MG63 (cell line): ENCODE measurements at regions not wholly inside any gene's neighbourhood (a gene's known extent, or its start where the extent isn't known, plus 50 kb on each side); places are given as distances from the start of the nearest gene placed in this dataset.
"Not testable (repeated sequence)": the region's sequence is repeated elsewhere in the genome, so short reads cannot be mapped to it uniquely, and the experiment has no call there.

Source experiments
- DNase-seq: peaks from one replicate; pipeline ENCODE4 v3.0.0-alpha.2; 2020
- H3K27me3 ChIP-seq: fragments of 250-450 bp; sonication (Bioruptor Pico); 2 replicates; pipeline ENCODE4 v1.5.1; 2020; ENCODE audit warnings: mild to moderate bottlenecking, moderate library complexity
- H3K36me3 ChIP-seq: fragments of 250-450 bp; sonication (Bioruptor Pico); 2 replicates; pipeline ENCODE4 v1.5.1; 2020; ENCODE audit warnings: mild to moderate bottlenecking, moderate library complexity
- H3K4me3 ChIP-seq: fragments of 250-450 bp; sonication (Bioruptor Pico); 2 replicates; pipeline ENCODE4 v1.5.1; 2020; ENCODE audit warnings: mild to moderate bottlenecking, moderate library complexity
- H3K9me3 ChIP-seq: fragments of 250-450 bp; sonication (Bioruptor Pico); 2 replicates; pipeline ENCODE4 v1.5.1; 2020; ENCODE audit warnings: mild to moderate bottlenecking, moderate library complexity

DNA sequence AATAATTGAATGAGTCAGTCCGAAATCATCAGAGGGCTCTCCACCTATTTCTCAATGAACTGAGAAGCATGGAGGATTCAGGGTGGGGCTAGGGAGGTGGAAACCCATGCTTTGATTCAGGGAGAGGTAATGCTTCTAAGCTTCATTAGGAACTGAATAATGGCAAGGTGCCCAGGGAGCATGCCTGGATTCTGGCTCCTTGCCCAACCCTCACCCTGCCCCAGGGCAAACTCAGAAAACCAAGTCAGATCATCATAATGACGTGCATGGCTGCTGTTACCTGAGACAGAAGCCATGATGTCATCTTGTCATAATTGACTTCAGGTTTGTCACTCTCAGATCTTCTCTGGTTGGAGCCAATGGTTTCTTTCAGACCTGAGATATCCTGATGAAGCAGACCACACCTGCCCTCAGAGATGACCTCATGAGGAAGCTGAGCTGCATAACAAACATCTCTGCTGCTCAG lies 199.6 kb downstream of the SYK start:
- DNase-seq: peak; percentile 65

DNA sequence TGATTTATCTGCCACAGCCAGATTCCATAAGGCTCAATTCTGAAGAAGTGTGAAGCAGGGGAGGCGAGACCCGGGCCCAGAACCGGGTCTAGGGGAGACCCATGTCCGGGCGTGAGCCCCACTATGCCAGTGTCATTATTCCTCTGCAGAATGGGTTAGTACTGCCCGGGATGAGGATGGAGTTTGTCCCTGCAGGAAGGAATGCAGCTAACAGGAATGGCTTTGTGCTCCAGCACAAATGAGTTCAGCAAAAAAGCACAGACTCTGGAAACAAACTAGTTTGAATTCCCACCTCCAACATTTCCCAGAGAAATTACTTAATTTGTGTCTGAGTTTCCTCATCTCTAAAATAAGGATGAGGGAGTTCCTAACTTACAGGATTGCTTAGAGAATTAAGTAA lies 202.9 kb downstream of the SYK start:
- no peaks in the 10 kb centered on the region; the same call in 1 of the 2 replicates for H3K9me3 ChIP-seq
- H3K27me3 ChIP-seq: no peaks in the 10 kb centered on the region
- DNase-seq: no peak
- no peaks in the 10 kb centered on the region for H3K36me3 ChIP-seq
- H3K4me3 ChIP-seq: no peak overlapping the region

More for the DNA sequence above, 199.6 kb downstream of the SYK start:
- Histone ChIP-seq H3K36me3 (no peaks in the 10 kb centered on the region), H3K9me3 (no peaks in the 10 kb centered on the region; the same call in 1 of the 2 replicates), H3K27me3 (no peaks in the 10 kb centered on the region), H3K4me3 (no peak overlapping the region)

DNA sequence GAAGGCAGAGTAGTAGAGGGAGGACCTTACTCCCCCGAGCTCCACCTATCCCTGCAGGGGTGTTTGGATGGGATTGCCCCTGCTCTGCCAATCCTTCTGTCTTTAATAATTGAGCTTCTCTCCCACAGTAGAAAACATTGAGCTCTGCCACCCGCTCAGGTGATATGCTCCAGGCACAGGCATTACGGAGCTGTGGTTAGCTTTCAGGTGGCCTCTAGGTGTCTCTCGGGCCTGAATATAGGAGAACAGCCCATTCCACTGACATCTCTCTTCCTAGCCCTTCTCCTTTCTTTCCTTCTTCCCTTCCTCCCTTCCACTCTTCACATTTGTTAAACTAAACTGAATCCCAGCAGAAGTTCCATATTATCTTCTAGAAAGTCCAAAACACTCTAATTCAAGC lies 203.4 kb downstream of the SYK start:
- no peak overlapping the region for H3K4me3 ChIP-seq
- DNase-seq: no peak
- no peaks in the 10 kb centered on the region for H3K36me3 ChIP-seq
- H3K27me3 ChIP-seq: no peaks in the 10 kb centered on the region
- H3K9me3 ChIP-seq: no peaks in the 10 kb centered on the region; the same call in 1 of the 2 replicates

DNA sequence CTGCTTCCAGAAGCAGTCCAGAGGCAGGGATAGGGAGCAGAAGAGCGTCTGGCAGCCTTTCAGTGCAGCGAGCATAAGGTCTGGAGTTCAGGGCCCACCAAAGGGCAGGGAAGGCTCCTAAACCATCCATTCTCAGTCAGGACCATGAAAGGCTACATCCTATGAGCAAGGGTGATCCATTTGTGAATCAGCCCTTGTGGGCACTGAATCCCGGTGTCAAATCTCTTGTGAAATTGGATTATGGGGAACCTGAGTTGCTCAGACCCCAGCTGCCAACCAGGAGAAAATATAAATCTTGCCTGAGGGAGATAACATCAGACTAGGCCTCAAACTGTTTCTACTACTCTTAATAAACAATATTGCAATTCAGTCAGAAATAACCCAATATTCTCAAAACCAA lies 204.4 kb downstream of the SYK start:
- H3K4me3 ChIP-seq: no peak overlapping the region
- H3K27me3 ChIP-seq: no peaks in the 10 kb centered on the region
- no peak for DNase-seq
- H3K9me3 ChIP-seq: no peaks in the 10 kb centered on the region; the same call in 1 of the 2 replicates
- no peaks in the 10 kb centered on the region for H3K36me3 ChIP-seq

DNA sequence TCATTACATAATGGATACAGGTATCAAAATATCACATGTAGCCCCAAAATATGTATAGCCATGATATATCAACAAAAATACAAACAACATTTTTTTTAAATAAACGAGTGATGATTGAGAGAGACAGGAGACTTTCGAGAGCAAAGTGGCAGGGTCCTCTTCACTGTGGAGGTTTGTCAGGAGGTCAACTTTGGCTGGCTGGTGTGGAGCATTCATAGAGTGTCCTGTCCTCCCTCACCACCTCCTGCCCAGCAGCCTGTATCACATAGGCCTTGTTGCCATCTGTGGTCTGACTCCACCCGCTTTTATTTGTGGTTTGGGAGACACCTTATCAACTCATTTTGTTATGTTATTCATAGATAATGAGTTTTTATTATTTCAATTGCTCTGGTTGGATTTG lies 206.9 kb downstream of the SYK start:
- H3K27me3 ChIP-seq: no peaks in the 10 kb centered on the region
- no peak overlapping the region for H3K4me3 ChIP-seq
- no peak for DNase-seq
- no peaks in the 10 kb centered on the region for H3K36me3 ChIP-seq
- H3K9me3 ChIP-seq: no peaks in the 10 kb centered on the region

DNA sequence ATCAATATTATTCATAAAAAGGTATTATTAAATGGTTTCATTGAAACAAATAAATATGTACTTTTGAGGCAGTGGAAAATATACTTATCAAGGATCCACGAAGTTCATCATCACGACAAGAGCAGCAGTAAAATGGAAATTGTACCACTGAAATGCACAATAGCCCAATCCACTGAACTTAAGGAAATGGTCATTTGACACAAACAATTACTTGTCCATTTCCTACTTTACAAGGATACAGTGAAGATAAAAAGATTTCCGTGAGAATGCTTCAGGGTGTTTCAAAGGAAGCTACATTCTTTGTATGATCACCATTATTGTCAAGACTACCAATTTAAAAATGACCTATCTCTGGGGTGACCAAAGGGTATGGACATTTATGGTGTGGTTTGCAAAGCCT lies 210.3 kb downstream of the SYK start:
- Histone ChIP-seq H3K27me3 (no peaks in the 10 kb centered on the region), H3K36me3 (no peaks in the 10 kb centered on the region), H3K4me3 (no peak overlapping the region), H3K9me3 (no peaks in the 10 kb centered on the region)
- no peak for DNase-seq

DNA sequence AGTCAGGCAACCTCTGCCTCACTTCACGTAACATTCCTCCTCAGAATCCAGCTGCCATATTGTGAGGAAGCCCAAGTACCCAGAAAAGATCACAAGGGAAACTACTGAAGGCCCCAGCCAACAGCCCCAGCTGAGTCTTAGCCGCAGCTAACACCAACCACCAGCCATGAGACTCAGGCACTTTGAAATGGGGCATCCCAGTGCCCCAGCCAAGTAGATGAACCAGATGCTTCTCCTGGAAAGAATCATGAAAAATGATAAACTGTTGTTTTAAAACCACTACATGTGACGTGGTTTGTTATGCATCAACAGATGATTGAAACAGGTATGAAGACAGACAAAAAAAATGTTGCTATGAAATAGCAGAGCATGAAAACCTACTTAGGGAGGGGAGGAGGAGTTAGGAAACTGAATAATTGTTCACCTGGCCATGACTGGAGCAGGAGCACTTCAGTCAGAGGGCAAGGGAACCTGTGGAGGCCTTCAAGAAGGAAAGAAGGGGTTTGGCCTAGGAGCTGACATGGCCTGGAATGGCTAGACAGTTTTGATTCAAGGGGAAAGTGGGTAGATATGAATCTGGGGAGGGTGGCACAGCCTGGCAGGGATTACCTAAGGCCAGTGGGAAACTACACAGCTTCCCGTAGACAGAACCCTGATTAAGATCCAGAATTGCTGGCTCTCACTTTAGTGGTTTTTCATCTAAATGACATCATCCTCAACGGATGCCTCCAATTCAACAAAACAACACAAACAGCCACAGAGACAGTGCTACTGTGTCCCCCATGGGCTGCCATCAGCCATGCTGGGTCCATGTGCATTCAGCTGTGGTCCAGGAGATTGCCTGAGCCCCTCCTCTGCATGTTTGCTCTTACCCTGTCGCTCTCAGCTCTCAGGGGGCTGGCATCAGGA lies 211.6 kb downstream of the SYK start:
- Histone ChIP-seq H3K36me3 (no peaks in the 10 kb centered on the region), H3K27me3 (no peaks in the 10 kb centered on the region), H3K4me3 (no peak overlapping the region), H3K9me3 (peaks cover under 1% of the 10 kb centered on the region; the same call in 1 of the 2 replicates)
- DNase-seq: no peak

DNA sequence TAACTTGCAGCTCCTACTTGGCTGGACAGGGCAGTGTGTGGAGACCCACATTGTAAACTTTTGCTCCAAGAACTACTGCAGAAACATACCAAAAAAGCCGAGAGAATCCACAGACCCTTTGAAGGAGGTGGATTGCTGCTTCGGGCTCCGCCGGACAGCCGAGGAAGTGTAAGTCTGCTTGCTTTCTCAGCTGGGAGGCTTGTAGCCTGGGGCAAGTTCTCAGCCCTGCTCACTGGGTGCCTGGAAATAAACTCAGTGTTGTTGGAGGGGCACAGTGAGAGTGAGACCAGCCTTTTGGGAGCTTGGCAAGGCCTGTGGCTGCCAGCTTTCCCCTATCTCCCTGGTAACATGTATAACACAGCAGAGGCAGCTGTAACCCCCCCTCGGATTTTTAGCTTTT lies 215.6 kb downstream of the SYK start:
- Histone ChIP-seq H3K4me3 (no peak overlapping the region), H3K9me3 (peaks cover 4% of the 10 kb centered on the region; the same call in 1 of the 2 replicates), H3K36me3 (no peaks in the 10 kb centered on the region), H3K27me3 (no peaks in the 10 kb centered on the region)
- no peak for DNase-seq

DNA sequence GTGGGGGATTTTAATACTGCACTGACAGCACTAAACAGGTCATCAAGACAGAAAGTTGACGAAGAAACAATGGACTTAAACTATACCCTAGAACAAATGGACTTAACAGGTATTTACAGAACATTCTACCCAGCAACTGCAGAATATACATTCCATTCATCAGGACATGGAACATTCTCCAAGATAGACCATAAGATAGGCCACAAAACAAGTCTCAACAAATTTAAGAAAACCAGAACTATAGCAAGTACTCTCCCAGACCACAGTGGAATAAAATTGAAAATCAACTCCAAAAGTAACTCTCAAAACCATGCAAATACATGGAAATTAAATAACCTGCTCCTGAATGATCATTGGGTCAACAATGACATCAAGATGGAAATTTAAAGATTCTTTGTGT lies 218.3 kb downstream of the SYK start:
- not testable (repeated sequence) for H3K9me3 ChIP-seq, DNase-seq, H3K4me3 ChIP-seq, H3K36me3 ChIP-seq, H3K27me3 ChIP-seq

DNA sequence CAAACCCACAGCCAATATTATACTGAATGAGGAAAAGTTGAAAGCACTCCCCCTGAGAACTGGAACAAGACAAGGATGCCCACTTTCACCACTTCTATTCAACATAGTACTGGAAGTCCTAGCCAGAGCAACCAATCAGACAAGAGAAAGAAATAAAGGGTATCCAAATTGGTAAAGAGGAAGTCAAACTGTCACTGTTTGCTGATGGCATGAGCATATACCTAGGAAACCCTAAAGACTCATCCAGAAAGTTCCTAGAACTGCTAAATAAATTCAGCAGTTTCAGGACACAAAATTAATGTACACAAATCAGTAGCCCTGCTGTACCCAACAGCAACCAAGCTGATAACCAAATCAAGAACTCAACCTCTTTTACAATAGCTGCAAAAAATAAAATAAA lies 220.0 kb downstream of the SYK start:
- not testable (repeated sequence) for H3K4me3 ChIP-seq, H3K27me3 ChIP-seq, H3K9me3 ChIP-seq, DNase-seq, H3K36me3 ChIP-seq

DNA sequence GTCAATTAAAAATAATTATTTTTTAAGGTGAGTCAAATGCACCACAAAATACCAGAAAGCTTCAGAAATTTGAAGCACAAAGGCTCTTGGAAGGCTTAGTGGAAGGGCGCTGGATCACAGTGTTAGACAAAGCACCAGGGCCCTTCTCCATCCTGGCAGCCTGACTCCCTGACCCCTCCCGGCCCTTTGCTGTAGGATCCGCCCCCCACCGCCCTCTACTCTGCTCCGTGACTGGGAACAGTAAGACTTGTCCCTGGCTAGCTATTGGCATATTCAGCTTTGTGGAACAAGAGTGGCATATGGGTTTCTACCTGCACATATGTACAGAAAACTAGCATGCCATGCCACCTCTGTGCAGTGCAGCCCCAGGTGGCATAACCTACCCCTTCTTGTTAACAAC lies 222.1 kb downstream of the SYK start:
- no peak for DNase-seq
- Histone ChIP-seq H3K9me3 (no peaks in the 10 kb centered on the region), H3K4me3 (no peak overlapping the region), H3K27me3 (no peaks in the 10 kb centered on the region), H3K36me3 (no peaks in the 10 kb centered on the region)

DNA sequence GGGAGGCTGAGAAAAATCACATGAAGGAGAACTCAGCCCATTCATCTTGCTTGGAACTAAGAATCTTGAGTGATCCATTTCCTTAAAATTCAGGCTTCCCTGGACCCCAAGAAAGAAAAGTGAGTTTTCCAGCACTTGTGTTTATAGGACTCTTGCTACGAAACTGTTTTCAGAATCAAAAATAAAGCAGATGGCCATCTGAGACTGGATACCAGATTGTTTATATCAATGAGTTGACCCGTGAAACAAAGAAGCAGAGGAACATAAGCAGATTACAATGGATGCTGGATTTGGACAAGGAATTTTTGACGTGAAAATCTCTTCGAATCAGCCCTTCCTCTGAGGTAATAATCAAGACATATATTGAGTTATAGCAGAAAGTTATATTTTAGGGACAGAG lies 223.2 kb downstream of the SYK start:
- H3K4me3 ChIP-seq: no peak overlapping the region
- DNase-seq: no peak
- H3K27me3 ChIP-seq: no peaks in the 10 kb centered on the region
- H3K36me3 ChIP-seq: no peaks in the 10 kb centered on the region
- H3K9me3 ChIP-seq: no peaks in the 10 kb centered on the region

DNA sequence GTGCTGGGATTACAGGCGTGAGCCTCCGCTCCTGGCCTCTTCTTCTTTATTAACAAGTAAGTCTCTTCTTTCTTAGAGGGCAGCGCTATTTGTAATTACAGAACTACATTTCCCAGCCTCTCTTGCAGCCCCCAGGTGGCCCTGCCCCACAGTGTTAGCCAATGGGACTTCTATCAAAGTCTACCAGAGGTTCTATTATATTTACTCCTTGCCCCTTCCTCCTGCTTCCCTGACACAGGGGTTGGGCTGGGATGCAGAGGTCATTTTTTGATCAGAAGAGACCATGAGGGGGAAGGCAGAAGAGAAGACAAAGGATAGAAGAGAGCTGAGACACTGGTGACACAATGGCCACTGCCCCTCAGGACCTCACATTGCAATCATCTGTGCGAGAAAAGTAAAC lies 224.2 kb downstream of the SYK start:
- no peak for DNase-seq
- Histone ChIP-seq H3K4me3 (no peak overlapping the region), H3K27me3 (no peaks in the 10 kb centered on the region), H3K9me3 (no peaks in the 10 kb centered on the region), H3K36me3 (no peaks in the 10 kb centered on the region)

DNA sequence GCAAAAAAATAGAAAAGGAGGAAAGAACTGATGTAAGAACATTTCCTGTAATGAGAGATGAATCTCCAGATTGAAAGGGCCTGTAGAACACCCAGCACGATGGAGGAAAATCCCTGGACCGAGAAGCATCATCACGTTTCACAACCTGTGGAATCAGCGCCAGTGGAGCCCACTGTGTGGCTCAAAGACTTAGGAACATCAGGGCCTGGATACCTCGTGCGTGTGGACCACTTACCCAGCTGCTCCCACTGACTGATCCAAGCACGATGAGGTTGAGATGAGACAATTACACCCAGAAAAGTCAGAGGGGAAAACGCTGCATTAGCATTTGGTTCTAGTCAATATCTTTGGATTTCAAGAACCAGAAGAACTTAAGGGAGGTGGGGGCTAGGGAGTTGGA lies 224.6 kb downstream of the SYK start:
- H3K27me3 ChIP-seq: no peaks in the 10 kb centered on the region
- no peaks in the 10 kb centered on the region for H3K9me3 ChIP-seq

DNA sequence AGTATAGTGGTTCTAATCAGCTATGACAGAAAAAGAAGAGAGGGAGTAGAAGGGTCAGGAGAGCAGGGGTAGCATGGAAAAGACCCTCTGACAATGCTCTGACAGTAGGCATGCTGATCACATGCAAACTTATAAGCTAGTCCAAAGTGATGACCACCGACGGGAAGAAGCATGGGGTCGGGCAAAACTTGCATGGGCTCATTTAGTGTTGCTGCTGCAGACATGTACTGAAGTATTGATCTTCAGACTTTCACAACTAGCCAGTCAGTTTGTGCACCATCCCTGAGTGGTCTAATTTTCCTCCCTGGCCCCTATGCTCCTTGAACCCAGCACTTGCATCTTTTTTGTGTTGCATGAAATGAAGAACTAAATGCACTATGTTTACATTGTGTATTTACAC lies 225.4 kb downstream of the SYK start:
- H3K9me3 ChIP-seq: no peaks in the 10 kb centered on the region
- no peak overlapping the region for H3K4me3 ChIP-seq
- no peaks in the 10 kb centered on the region for H3K27me3 ChIP-seq
- DNase-seq: no peak
- no peaks in the 10 kb centered on the region for H3K36me3 ChIP-seq

More for the DNA sequence above, 224.6 kb downstream of the SYK start:
- DNase-seq: no peak
- Histone ChIP-seq H3K4me3 (no peak overlapping the region), H3K36me3 (no peaks in the 10 kb centered on the region)

DNA sequence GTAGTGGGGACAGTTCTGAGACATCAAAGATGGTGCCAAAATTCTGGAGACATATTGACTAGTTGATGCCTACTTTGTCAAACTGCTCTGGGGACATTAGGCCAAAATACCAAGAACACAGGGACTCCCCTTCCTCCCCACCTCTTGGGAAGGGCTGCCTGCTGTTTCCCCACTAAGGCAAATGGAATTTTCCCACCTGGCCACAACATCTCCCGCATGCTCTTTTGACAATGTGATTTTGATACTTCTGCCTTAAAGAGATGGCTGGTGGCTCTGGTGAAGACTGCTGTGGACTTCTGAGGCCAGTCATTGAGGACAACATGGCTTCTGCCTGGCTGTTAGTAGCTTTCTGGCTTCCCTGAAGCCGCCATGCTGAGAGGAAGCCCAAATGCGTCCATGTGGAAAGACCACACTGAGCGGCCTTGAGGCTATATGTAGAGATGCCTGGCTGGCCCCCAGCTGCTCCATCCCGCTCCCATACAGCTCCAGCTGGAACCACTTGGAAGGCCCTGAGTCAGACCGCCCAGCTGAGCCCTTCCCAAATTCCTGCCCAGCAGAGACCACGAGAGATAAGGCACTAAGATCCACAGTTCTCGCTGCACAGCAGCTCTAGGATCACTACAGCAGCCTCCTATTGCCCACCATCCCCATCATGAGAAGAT lies 226.7 kb downstream of the SYK start:
- Histone ChIP-seq H3K27me3 (no peaks in the 10 kb centered on the region), H3K4me3 (no peak overlapping the region), H3K9me3 (no peaks in the 10 kb centered on the region), H3K36me3 (no peaks in the 10 kb centered on the region)
- DNase-seq: no peak

DNA sequence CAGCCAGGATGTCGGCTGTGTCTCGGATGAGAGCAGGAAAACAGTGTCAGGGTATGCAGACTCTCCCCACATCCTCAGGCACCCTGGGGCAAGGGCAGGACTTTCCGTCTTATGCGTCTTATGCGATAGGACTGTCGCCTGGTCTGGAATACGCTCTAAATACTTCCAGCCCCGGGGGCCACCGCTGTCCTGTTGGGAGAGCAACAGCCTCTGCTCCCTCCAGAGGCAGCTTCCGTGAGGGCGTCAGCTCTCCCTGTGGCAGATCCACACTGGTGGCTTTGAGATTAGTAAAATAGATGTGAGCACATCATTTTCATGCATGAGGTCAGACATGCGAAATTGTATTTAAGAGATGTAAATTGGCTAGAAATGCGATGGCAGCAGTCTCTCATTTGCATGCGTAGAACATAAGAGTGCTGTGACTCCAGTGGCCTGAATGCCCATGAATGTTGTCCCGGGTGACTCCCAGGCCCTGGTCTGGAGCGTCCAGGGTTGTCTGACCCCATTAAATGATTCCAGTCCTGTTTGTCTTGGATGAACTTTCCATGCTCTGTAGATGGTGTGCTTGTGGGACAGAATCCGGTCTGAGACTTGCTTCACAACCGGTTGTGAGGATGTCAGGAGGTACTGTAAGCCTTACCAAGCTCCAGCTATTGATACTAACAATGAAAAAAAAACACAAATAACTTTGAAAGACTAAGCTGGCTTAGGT lies 228.2 kb downstream of the SYK start:
- DNase-seq: no peak
- Histone ChIP-seq H3K9me3 (no peaks in the 10 kb centered on the region), H3K36me3 (no peaks in the 10 kb centered on the region), H3K4me3 (no peak overlapping the region), H3K27me3 (no peaks in the 10 kb centered on the region)
